Neural crest cell (in vitro differentiated cells): ENCODE measurements at regions not wholly inside any gene's neighbourhood (a gene's known extent, or its start where the extent isn't known, plus 50 kb on each side); places are given as distances from the start of the nearest gene placed in this dataset.

Experiments
- DNase-seq: peaks from one replicate; pipeline ENCODE4 v3.0.0; 2021; ENCODE audit warnings: low read depth, mixed read lengths, low spot score
- H3K27ac Mint-ChIP-seq: one replicate; pipeline ENCODE4 v1.8.0; 2021; ENCODE audit warnings: mild to moderate bottlenecking, mixed read lengths; ENCODE audit not compliant: unreplicated experiment
- H3K27me3 Mint-ChIP-seq: 2 replicates; pipeline ENCODE4 v1.8.0; 2021; ENCODE audit warnings: low read depth, mild to moderate bottlenecking, mixed read lengths
- H3K36me3 Mint-ChIP-seq: 2 replicates; pipeline ENCODE4 v1.8.0; 2021; ENCODE audit warnings: low read depth, mild to moderate bottlenecking, mixed read lengths
- H3K4me1 Mint-ChIP-seq: 2 replicates; pipeline ENCODE4 v1.8.0; 2021; ENCODE audit warnings: mixed read lengths
- H3K4me3 Mint-ChIP-seq: one replicate; pipeline ENCODE4 v1.8.0; 2021; ENCODE audit warnings: mild to moderate bottlenecking, mixed read lengths
- H3K9me3 Mint-ChIP-seq: 2 replicates; pipeline ENCODE4 v1.8.0; 2021; ENCODE audit warnings: mixed read lengths
- TF ChIP-seq, protein P1 (sequence below): fragments of 200-600 bp; sonication (generic); conservative IDR thresholded peaks from 2 replicates; pipeline ENCODE4 v1.5.0; 2021; ENCODE audit warnings: antibody characterized with exemption, mild to moderate bottlenecking

DNA sequence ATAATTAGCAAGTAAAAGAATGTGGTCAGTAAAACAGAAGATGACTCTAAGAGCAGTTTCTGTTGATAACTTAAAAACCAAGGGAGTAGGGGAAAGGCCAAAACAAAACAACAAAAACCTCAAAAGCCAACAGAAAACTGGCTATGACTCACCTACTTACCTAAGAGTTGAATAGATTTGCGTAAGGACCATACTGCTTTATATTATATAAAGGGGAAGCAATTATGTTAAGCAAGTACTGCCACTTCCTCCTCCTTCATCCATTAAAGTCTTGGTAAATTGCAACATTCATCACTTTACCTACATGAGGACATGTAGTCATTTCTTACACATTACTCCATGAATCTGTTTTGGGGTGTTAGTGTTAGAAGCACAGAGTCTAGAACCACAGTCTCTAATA lies 85.9 kb upstream of the FAM47A start:
- no peak overlapping the region for H3K4me3 Mint-ChIP-seq
- H3K9me3 Mint-ChIP-seq = peaks cover 12% of the 10 kb centered on the region
- no peak for DNase-seq
- H3K36me3 Mint-ChIP-seq = no peaks in the 10 kb centered on the region
- H3K27ac Mint-ChIP-seq = no peak overlapping the region
- H3K4me1 Mint-ChIP-seq = no peaks in the 10 kb centered on the region
- TF ChIP-seq, protein P1, sequence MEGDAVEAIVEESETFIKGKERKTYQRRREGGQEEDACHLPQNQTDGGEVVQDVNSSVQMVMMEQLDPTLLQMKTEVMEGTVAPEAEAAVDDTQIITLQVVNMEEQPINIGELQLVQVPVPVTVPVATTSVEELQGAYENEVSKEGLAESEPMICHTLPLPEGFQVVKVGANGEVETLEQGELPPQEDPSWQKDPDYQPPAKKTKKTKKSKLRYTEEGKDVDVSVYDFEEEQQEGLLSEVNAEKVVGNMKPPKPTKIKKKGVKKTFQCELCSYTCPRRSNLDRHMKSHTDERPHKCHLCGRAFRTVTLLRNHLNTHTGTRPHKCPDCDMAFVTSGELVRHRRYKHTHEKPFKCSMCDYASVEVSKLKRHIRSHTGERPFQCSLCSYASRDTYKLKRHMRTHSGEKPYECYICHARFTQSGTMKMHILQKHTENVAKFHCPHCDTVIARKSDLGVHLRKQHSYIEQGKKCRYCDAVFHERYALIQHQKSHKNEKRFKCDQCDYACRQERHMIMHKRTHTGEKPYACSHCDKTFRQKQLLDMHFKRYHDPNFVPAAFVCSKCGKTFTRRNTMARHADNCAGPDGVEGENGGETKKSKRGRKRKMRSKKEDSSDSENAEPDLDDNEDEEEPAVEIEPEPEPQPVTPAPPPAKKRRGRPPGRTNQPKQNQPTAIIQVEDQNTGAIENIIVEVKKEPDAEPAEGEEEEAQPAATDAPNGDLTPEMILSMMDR = no peak
- no peaks in the 10 kb centered on the region for H3K27me3 Mint-ChIP-seq

DNA sequence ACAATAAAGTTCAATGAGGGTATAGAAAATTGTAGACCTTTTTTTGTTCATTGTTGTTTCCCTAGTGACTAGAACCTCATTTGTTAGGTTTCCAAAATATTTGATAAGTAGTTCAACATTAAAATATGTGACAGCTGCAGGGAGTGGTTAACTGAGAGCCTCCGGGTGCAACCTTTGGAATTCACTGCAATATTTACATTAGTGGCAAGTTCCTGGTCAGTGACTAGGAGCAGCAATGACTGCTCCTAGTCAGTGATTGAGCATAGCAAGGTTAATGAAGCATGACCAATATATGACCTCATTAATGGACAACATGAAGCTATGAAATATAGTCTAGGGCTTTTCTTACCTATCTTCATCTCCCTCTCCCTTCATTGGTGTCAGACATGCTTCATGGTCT lies 65.8 kb upstream of the FAM47A start:
- H3K4me3 Mint-ChIP-seq = no peak overlapping the region
- peaks cover 3% of the 10 kb centered on the region for H3K9me3 Mint-ChIP-seq
- DNase-seq = no peak
- TF ChIP-seq, protein P1 = no peak
- no peak overlapping the region for H3K27ac Mint-ChIP-seq
- no peaks in the 10 kb centered on the region for H3K36me3 Mint-ChIP-seq
- H3K4me1 Mint-ChIP-seq = no peaks in the 10 kb centered on the region
- H3K27me3 Mint-ChIP-seq = no peaks in the 10 kb centered on the region
